AG09309 (cell line): ENCODE measurements at regions not wholly inside any gene's neighbourhood (a gene's known extent, or its start where the extent isn't known, plus 50 kb on each side); places are given as distances from the start of the nearest gene placed in this dataset.

Experiments used
- DNase-seq: peaks from one replicate; pipeline ENCODE4 v3.0.0-alpha.2; 2010; ENCODE audit warnings: low read depth
- H3K4me3 ChIP-seq: 2 replicates; pipeline ENCODE4 v1.5.1; 2011; ENCODE audit warnings: mild to moderate bottlenecking, low read depth, low read length, moderate library complexity; ENCODE audit not compliant: control insufficient read depth
- CTCF ChIP-seq: IDR thresholded peaks from 2 replicates; pipeline ENCODE4 v1.5.1; 2011; ENCODE audit warnings: mild to moderate bottlenecking, low read depth, low read length, inconsistent platforms; ENCODE audit not compliant: insufficient read depth, control insufficient read depth; ENCODE audit errors: missing control alignments

- DNase-seq = no peak
- TF ChIP-seq CTCF = no peak
- H3K4me3 ChIP-seq = no peak overlapping the region
Observed at GRCh38 chr4:11228530-11228929, 200.2 kb downstream of the HS3ST1 start.

DNA sequence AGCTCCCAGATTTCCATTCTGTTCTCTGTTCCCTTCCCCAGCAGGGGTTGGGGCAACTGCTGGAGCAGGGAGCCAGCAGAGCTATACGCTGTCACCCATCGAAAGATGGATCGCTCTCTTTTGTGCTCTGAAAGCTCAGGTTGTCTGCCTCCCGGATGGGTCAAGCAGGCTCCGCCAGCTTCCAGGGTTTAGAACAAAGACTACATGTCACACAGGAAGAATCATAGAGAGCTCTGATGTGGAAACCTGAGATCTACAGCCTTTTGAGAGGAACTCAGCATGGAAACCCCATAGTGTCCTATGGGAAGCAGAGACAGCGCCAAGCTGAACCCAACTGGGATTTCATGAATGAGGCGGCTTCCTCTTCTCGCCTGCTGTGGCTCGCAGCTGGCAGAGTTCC lies 205.4 kb downstream of the HS3ST1 start:
- TF ChIP-seq CTCF = no peak
- H3K4me3 ChIP-seq = no peak overlapping the region
- DNase-seq = no peak

GRCh38 chr4:11218692-11219091 lies 210.0 kb downstream of the HS3ST1 start:
- no peak for DNase-seq
- no peak for TF ChIP-seq CTCF
- no peak overlapping the region for H3K4me3 ChIP-seq

DNA sequence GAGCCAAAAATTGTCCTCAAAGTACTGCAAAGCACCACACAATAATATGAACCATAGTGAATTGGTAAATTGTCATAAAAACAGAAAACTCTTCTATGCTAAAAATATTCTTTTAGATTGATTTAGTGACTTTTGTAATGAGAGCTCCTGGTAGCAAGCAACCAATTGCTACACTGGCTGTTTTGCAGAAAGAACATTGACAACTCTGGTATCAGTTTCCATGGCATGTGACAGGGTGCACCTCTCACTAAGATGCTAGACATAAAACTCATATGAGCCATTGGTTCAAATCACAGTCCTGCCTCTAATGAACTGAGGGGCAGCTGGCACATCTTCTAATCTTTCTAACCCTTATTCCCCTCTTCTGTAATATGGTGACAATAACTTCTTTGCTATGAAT lies 212.2 kb downstream of the HS3ST1 start:
- DNase-seq = no peak
- no peak overlapping the region for H3K4me3 ChIP-seq
- no peak for TF ChIP-seq CTCF

- no peak for TF ChIP-seq CTCF
- DNase-seq = no peak
- H3K4me3 ChIP-seq = no peak overlapping the region
Observed at GRCh38 chr4:11214281-11214680, 214.4 kb downstream of the HS3ST1 start.

- no peak for TF ChIP-seq CTCF
- no peak for DNase-seq
- no peak overlapping the region for H3K4me3 ChIP-seq
Observed at GRCh38 chr4:11209826-11210225, 218.9 kb downstream of the HS3ST1 start.

DNA sequence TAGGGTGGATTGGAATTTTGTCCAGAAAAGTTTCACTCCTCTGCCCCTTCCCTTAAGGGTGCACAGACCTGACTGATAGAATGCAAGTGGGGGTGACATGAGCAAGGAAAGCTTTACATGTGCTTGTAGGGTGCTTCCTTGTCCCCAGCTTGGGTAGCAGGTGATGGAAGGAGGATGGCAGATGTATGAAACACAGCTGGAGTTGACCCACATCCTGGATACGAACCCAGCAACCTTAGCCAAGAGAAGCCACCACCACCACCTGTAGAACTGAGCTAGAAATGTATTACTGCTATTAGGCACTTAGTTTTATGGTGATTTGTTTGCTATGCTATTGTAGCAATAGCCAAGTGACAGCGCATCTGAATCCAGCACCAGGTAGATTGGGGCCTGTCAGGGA lies 227.4 kb downstream of the HS3ST1 start:
- TF ChIP-seq CTCF = no peak
- no peak overlapping the region for H3K4me3 ChIP-seq
- no peak for DNase-seq
